ENCODE measurements at regions not wholly inside any gene's neighbourhood (a gene's known extent, or its start where the extent isn't known, plus 50 kb on each side); places are given as distances from the start of the nearest gene placed in this dataset.

GRCh38 chr18:6546229-6546628 is 131.5 kb upstream of the L3MBTL4 start:
- H3K9me1 ChIP-seq (ENCODE audit: control insufficient read depth, insufficient read depth, low read length), result no peaks in the 10 kb centered on the region
- intact Hi-C loops (cut with micrococcal nuclease), result no loop called here
- no TSS peak for BruUV-seq (replicated peaks)
- H3K9ac ChIP-seq (ENCODE audit: insufficient read depth in 1 of 2, low read depth in 2 of 2, low read length in 2 of 2), result no peak overlapping the region
- H3K4me3 ChIP-seq, result no peak overlapping the region
- no peaks in the 10 kb centered on the region for H3K79me2 ChIP-seq (ENCODE audit: control insufficient read depth, insufficient read depth, low read length)
- no peaks in the 10 kb centered on the region for H3K27me3 ChIP-seq (ENCODE audit: control insufficient read depth in 2 of 2, insufficient read depth in 2 of 2, low read length in 2 of 2)
- no peak for TF ChIP-seq RBFOX2 (IDR thresholded peaks at IDR 0.05; ENCODE audit: low read depth, low read length)
- no peak for TF ChIP-seq RBM25 (IDR thresholded peaks at IDR 0.05; ENCODE audit: low read depth, low read length, severe bottlenecking)
- no peak for TF ChIP-seq GABPA (tag; conservative IDR thresholded peaks at IDR 0.05; ENCODE audit: low read depth)
- TF ChIP-seq ILK (tag; IDR thresholded peaks at IDR 0.05; ENCODE audit: borderline replicate concordance, low read depth), result no peak
- TF ChIP-seq GTF2A2 (tag; IDR thresholded peaks at IDR 0.05), result no peak
- no peak for TF ChIP-seq ELF4 (CRISPR knock-in tag; IDR thresholded peaks at IDR 0.05)
- TF ChIP-seq ZNF668 (CRISPR knock-in tag; IDR thresholded peaks at IDR 0.05), result no peak
- TF ChIP-seq MYC (IDR thresholded peaks at IDR 0.05; ENCODE audit: low read depth, low read length), result no peak
- TF ChIP-seq MYC (CRISPR knock-in tag; IDR thresholded peaks at IDR 0.05; ENCODE audit: borderline replicate concordance, low read depth), result no peak
- TF ChIP-seq NCOA4 (IDR thresholded peaks at IDR 0.05; ENCODE audit: partially characterized antibody), result no peak
- TF ChIP-seq ETV6 (IDR thresholded peaks at IDR 0.05; ENCODE audit: borderline replicate concordance in 1 of 2, low read depth in 2 of 2, low read length in 1 of 2), result no peak
- no peak for TF ChIP-seq ETV6 (CRISPR knock-in tag; IDR thresholded peaks at IDR 0.05; ENCODE audit: borderline replicate concordance)
- TF ChIP-seq ZKSCAN1 (IDR thresholded peaks at IDR 0.05; ENCODE audit: low read depth, low read length), result no peak
- TF ChIP-seq FOXK1 (CRISPR knock-in tag; IDR thresholded peaks at IDR 0.05; ENCODE audit: borderline replicate concordance), result no peak
- no peak for TF ChIP-seq RAD21 (CRISPR knock-in tag; conservative IDR thresholded peaks at IDR 0.05 in 1 of 2, IDR thresholded peaks at IDR 0.05 in 1 of 2)
- no peak for TF ChIP-seq ELF2 (CRISPR knock-in tag; IDR thresholded peaks at IDR 0.05)
- TF ChIP-seq TFE3 (CRISPR knock-in tag; IDR thresholded peaks at IDR 0.05), result no peak
- TF ChIP-seq ZNF3 (CRISPR knock-in tag; IDR thresholded peaks at IDR 0.05), result no peak
- no peak for TF ChIP-seq FOXJ3 (CRISPR knock-in tag; IDR thresholded peaks at IDR 0.05)
- TF ChIP-seq SIN3B (IDR thresholded peaks at IDR 0.05; ENCODE audit: low read depth), result no peak
- DNase-seq (ENCODE audit: extremely low read depth in 1 of 4, low spot score in 3 of 4) (no peak), FAIRE-seq (no peak), ATAC-seq (no peak)
- CTCF ChIA-PET (ENCODE audit: low intra/inter-chr PET ratio), result interaction anchor here (1.0 to 5.0 kb wide), 2 partner anchors 340 to 342 kb away, joined by 3 to 41 read pairs; no protein-coding TSS in a partner anchor
- H3K9me3 ChIP-seq (replicated peaks; ENCODE audit: control insufficient read depth, insufficient read depth, low read depth, low read length), result no peaks in the 10 kb centered on the region
- 1% methylated on average over 4 of the region's 4 CpGs for WGBS (ENCODE audit: insufficient coverage, low coverage, missing lambda C conversion rate)
- no peaks in the 10 kb centered on the region for H3K4me1 ChIP-seq (replicated peaks in 1 of 2; ENCODE audit: control insufficient read depth in 2 of 2, insufficient read depth in 2 of 2, low read length in 2 of 2)
- H3K36me3 ChIP-seq (ENCODE audit: control insufficient read depth, insufficient read depth, low read length), result no peaks in the 10 kb centered on the region
- no peaks in the 10 kb centered on the region for H4K20me1 ChIP-seq (replicated peaks; ENCODE audit: control insufficient read depth, insufficient read depth, low read length)
- POLR2A ChIA-PET, result no interaction called here
- H2AFZ ChIP-seq (ENCODE audit: low read depth, low read length), result no peak overlapping the region
- in situ Hi-C loops (cut with MboI), result no loop called here
- no peak overlapping the region for H3K27ac ChIP-seq (ENCODE audit: extremely low read depth, low read depth, low read length)
- H3K4me2 ChIP-seq (ENCODE audit: insufficient read depth, low read length), result no peak overlapping the region
